Heart right ventricle (tissue), 16 donors: ENCODE measurements at regions not wholly inside any gene's neighbourhood (a gene's known extent, or its start where the extent isn't known, plus 50 kb on each side); places are given as distances from the start of the nearest gene placed in this dataset.
"Not testable (repeated sequence)": the region's sequence is repeated elsewhere in the genome, so short reads cannot be mapped to it uniquely, and the experiment has no call there.

ENCODE experiments used
- ATAC-seq, 8 donors: fragments of 200-7000 bp; cut with Tn5 transposase; one replicate each; pipeline ENCODE4 v1.9.1; 2020; ENCODE audit warnings: mild to moderate bottlenecking in 8 of 8, moderate library complexity in 8 of 8, moderate number of reproducible peaks in 1 of 8
- DNase-seq, 2 donors: peaks; one replicate each; pipeline ENCODE4 v3.0.0-alpha.2; 2020
- H3K27ac ChIP-seq, 10 donors: fragments of 200-600 bp; sonication (generic) in 2 of 10; one replicate each; pipeline versions ENCODE4 v1.5.0 to v1.8.0; 2020 to 2022; ENCODE audit warnings: mild to moderate bottlenecking in 3 of 10
- H3K27me3 ChIP-seq, 7 donors: fragments of 200-600 bp; one replicate each; pipeline ENCODE4 v1.8.0; 2021 to 2022; ENCODE audit warnings: mild to moderate bottlenecking in 2 of 7
- H3K36me3 ChIP-seq, 9 donors: fragments of 200-600 bp; sonication (generic) in 1 of 9; one replicate each; pipeline versions ENCODE4 v1.5.0 to v1.8.0; 2020 to 2022; ENCODE audit warnings: mild to moderate bottlenecking in 2 of 9
- H3K4me1 ChIP-seq, 9 donors: fragments of 200-600 bp; sonication (generic) in 1 of 9; one replicate each; pipeline versions ENCODE4 v1.5.0 to v1.8.0; 2020 to 2022; ENCODE audit warnings: mild to moderate bottlenecking in 4 of 9
- H3K4me3 ChIP-seq, 10 donors: fragments of 200-600 bp; sonication (generic) in 2 of 10; one replicate each; pipeline versions ENCODE4 v1.5.0 to v1.8.0; 2020 to 2022; ENCODE audit warnings: mild to moderate bottlenecking in 7 of 10, moderate library complexity in 2 of 10
- H3K9me3 ChIP-seq, 11 donors: fragments of 200-600 bp in 10 of 11; sonication (generic) in 2 of 11; one replicate each; pipeline versions ENCODE4 v1.5.0 to v1.8.0; 2013 to 2022; ENCODE audit warnings: mild to moderate bottlenecking in 2 of 11, control low read depth in 1 of 11, moderate library complexity in 1 of 11
- WGBS, 2 donors: extraction: QIAGEN DNeasy Blood & Tissue Kit; methylation state at CpG; one replicate each; pipeline ENCODE4 v1.1.7; 2013; ENCODE audit warnings: inconsistent platforms in 1 of 2; 5-methylcytosine and 5-hydroxymethylcytosine counted together
- intact Hi-C, 10 donors: fragments of 100-400 bp; cut with DNase I; formaldehyde crosslinking; loops; one replicate each; pipeline versions ENCODE4 v1.11.1 to v1.14.2; 2022
- TF ChIP-seq, protein P1 (sequence below), 9 donors: fragments of 200-600 bp; sonication (generic) in 2 of 9; IDR thresholded peaks; one replicate each; pipeline versions ENCODE4 v1.5.0 to v1.8.0; 2021 to 2022; ENCODE audit warnings: antibody characterized with exemption in 9 of 9, mild to moderate bottlenecking in 5 of 9, moderate library complexity in 1 of 9
- donor health status: Arrhythmogenic right ventricular cardiomyopathy.
- donor health status: ischemic (EF 13 %, LVEDD 7.1; RV severe dilation, severe dysfunction).
- donor health status: healthy with polysubstance abuse.
- donor health status: DM: no; HTN: yes; CAD: no.
- donor health status: DM: no; HTN: no; CAD: no.
- donor health status: ischemic (EF 25% LVEDD 6.9; RV normal size, moderate dysfunction).
- donor health status: ischemic (EF 25% LVEDD 5.7; RV mildly dilated, moderate dysfunction).
- donor health status: healthy.
- donor health status: DM: yes; HTN: yes; CAD: no.
- donor health status: Ischemic cardiomyopathy.
- donor health status: ischemic (EF 35%, LVEDD 5.7; RV mildly dilated, moderate dysfunction).
- donor health status: nonischemic (EF 11% LVEDD 7.7; RV severe dilation, severe dysfunction).
- donor health status: DM: yes; HTN: yes; CAD: no.
- donor health status: PGD.
- donor health status: ischemic (EF 29% LVEDD 5.4; RV normal size, mild dysfunction).
- donor health status: nonischemic (EF 23%, LVEDD 6.1; RV moderate dilation, normal function).

DNA sequence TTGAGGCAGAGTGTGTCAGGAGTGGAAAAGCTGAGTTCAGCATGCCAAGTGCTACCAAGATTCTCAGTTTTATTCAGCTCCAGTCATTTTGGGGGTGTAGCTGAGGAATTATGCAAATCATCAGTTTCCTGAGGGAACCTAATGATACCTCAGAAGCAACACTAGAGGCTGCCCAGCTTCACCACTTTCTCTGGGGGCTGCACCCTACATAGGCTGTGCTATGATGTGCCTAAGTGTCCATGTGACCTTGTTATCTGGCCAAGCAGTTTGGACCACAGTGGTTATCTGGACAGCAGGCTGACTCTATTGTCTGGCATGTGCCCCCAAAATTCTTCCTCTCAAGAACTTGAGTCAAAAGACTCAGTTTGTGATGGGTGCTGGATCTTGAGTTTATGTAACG, 374.6 kb upstream of the SYNCRIP start:
- TF ChIP-seq, protein P1, sequence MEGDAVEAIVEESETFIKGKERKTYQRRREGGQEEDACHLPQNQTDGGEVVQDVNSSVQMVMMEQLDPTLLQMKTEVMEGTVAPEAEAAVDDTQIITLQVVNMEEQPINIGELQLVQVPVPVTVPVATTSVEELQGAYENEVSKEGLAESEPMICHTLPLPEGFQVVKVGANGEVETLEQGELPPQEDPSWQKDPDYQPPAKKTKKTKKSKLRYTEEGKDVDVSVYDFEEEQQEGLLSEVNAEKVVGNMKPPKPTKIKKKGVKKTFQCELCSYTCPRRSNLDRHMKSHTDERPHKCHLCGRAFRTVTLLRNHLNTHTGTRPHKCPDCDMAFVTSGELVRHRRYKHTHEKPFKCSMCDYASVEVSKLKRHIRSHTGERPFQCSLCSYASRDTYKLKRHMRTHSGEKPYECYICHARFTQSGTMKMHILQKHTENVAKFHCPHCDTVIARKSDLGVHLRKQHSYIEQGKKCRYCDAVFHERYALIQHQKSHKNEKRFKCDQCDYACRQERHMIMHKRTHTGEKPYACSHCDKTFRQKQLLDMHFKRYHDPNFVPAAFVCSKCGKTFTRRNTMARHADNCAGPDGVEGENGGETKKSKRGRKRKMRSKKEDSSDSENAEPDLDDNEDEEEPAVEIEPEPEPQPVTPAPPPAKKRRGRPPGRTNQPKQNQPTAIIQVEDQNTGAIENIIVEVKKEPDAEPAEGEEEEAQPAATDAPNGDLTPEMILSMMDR (IDR thresholded peaks at IDR 0.05) = no peak
- Histone ChIP-seq H3K27me3 (no peaks in the 10 kb centered on the region), H3K4me3 (no peak overlapping the region), H3K27ac (no peak overlapping the region), H3K36me3 (no peaks in the 10 kb centered on the region), H3K4me1 (no peaks in the 10 kb centered on the region), H3K9me3 (no peaks in the 10 kb centered on the region)
- intact Hi-C loops = no loop called here
- DNase-seq (no peak), ATAC-seq (no peak)
- 59 to 65% methylated on average over 1 of the region's 1 CpG for WGBS, 2 donors

DNA sequence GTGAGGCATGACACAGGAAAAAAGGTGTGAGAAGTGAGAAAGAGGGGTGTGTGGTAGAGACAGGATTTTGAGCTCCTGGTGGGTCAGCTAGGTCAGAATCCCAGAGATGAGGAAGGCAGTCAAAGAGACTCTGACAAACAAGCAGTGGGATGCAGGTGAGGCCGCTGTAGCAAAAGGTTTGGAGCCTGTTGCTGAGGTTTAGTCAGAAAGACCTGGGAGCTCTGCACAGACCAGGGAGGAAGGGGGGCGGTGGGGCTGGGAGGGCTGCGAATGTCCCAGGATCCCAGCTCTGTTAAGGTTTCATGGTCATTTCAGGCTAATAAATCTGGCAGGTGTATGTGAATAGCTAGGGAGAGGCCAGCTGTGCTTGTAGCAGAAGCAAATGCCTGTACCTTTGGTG, 373.9 kb upstream of the SYNCRIP start:
- no peaks in the 10 kb centered on the region for H3K36me3 ChIP-seq
- no peak overlapping the region for H3K27ac ChIP-seq
- 71 to 79% methylated on average over 3 of the region's 3 CpGs for WGBS, 2 donors
- no peak for ATAC-seq
- no peaks in the 10 kb centered on the region for H3K9me3 ChIP-seq
- no peak for DNase-seq
- H3K4me3 ChIP-seq = no peak overlapping the region
- intact Hi-C loops = no loop called here
- TF ChIP-seq, protein P1 (IDR thresholded peaks at IDR 0.05) = no peak
- no peaks in the 10 kb centered on the region for H3K4me1 ChIP-seq
- no peaks in the 10 kb centered on the region for H3K27me3 ChIP-seq

DNA sequence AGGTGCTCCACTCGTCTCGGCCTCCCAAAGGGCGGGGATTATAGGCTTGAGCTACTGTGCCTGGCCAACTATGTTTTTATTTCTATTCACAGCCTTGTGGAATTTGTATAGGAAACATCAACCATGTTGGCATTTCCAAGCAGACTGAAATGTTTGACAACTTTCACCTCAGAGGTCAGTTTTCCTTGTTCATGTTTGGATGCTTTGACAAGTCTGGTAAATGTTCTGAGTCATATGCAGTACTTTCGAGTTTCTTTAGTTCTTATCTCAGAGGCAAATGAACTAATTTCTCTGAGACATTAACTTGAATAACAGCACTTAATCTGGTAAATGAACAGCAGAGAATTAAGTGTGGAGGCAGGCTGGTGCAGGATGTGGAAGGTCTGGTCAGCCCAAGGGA, 373.4 kb upstream of the SYNCRIP start:
- 74 to 78% methylated on average over 4 of the region's 4 CpGs for WGBS, 2 donors
- ATAC-seq = no peak
- intact Hi-C loops = no loop called here
- Histone ChIP-seq H3K27ac (no peak overlapping the region), H3K36me3 (no peaks in the 10 kb centered on the region), H3K4me1 (no peaks in the 10 kb centered on the region), H3K9me3 (no peaks in the 10 kb centered on the region), H3K4me3 (no peak overlapping the region), H3K27me3 (no peaks in the 10 kb centered on the region)
- TF ChIP-seq, protein P1 (IDR thresholded peaks at IDR 0.05) = no peak
- no peak for DNase-seq

DNA sequence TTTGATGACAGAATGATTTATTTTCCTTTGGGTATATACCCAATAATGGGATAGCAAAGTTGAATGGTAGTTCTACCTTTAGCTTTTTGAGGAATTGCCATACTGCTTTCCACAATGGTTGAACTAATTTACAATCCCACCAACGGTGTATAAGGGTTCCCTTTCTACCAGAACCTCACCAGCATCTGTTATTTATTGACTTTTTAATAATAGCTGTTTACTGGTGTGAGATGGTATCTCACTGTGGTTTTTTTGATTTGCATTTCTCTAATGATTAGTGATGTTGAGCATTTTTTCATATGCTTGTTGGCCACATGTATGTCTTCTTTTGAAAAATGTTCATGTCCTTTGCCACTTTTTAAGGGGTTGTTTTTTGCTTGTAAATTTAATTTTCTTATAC, 370.3 kb upstream of the SYNCRIP start:
- DNase-seq, H3K4me1 ChIP-seq, ATAC-seq, intact Hi-C loops, H3K4me3 ChIP-seq, H3K27ac ChIP-seq, H3K36me3 ChIP-seq, H3K27me3 ChIP-seq, H3K9me3 ChIP-seq: not testable (repeated sequence)
- WGBS, 2 donors = 43 to 59% methylated on average over 1 of the region's 1 CpG

DNA sequence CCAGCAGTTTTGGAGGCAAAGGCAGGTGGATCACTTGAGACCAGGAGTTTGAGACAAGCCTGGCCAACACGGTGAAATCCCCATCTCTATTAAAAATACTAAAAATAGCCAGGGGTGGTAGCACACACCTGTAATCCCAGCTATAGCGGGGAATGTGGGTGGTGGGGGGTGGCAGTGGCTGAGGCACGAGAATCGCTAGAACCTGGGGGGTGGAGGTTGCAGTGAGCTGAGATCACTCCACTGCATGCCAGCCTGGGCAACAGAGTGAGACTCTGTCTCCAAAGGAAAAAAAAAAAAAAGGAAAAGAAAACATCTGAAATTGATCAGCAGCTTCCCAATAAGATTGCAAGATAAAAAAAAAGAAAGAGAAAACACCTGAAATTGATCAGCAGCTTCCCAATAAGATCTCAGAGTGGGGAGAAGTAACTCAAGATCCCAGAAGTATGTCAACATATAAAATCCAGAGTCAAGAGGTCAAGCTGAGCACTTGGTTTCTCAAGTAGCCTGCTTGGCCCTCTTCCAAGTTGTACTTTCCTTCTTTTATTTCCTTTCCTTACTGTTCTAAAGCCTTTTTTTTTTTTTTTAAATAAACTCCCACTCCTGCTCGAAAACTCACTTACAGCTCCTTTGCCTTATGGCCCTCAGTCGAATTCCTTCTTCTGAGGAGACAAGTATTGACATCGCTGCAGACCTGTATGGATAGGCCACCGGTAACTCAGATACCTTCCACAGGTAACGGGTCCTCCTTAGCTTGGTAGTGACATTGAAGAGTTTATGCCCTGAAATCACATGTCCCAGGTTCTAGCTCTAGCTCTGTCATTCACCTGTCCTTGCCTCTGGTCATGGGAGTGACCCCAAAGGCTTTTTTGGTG, 368.5 kb upstream of the SYNCRIP start:
- intact Hi-C loops = no loop called here
- DNase-seq = no peak
- ATAC-seq = no peak
- H3K9me3 ChIP-seq = peaks cover 0 to 13% (median 0%) of the 10 kb centered on the region in 11 donors
- no peaks in the 10 kb centered on the region for H3K36me3 ChIP-seq
- no peak overlapping the region for H3K27ac ChIP-seq
- H3K4me3 ChIP-seq = no peak overlapping the region
- H3K27me3 ChIP-seq = no peaks in the 10 kb centered on the region
- WGBS, 2 donors = 79 to 82% methylated on average over 9 of the region's 9 CpGs
- no peaks in the 10 kb centered on the region for H3K4me1 ChIP-seq
- TF ChIP-seq, protein P1 (IDR thresholded peaks at IDR 0.05) = no peak
